Activated CD8-positive, alpha-beta memory T cell treated with anti-CD3 and anti-CD28 coated beads, Interleukin-2, amount 50 U/mL, for 48 hours (primary cell): ENCODE measurements at regions not wholly inside any gene's neighbourhood (a gene's known extent, or its start where the extent isn't known, plus 50 kb on each side); places are given as distances from the start of the nearest gene placed in this dataset.

Experiments used
- DNase-seq: peaks from one replicate; pipeline ENCODE4 v3.0.0-alpha.2; 2020

DNA sequence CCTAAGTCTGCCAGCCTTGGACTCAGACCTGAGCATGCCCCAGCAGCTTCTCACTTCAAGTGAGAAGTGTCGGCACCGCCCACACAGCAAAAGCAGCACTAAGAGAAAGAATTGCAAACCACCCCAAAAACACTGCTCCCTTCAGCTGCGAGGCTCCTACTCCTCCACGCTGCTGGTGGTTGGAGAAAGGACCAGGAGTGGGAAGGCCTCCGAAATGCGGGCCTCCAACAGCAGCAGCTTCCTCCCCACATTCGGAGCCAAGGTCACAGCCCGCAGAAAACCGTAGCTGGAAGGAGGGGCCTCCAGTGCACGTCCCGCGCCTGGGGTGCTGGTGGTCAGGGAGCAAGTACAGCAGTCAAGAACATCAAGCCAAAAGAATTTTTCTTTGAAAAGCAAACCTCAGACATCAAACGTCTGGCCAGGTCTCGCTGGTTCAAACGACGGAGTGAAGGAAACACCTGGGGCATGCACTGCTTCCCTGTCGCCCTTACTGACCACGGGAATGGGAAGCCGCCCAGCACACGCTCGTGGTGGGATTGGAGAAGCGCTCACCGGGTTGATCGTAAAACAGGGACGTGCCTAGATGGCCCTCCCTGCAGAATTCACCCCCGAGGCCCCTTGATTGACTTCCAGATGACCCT, 185.6 kb upstream of the CST7 start:
- peak; percentile 43 for DNase-seq

GRCh38 chr20:24764027-24764793, 184.9 kb upstream of the CST7 start:
- peak; percentile 23 for DNase-seq

GRCh38 chr20:24764794-24765202, 184.3 kb upstream of the CST7 start:
- DNase-seq, result peak; percentile 17

GRCh38 chr20:24765316-24766142, 183.5 kb upstream of the CST7 start:
- DNase-seq, result peak; percentile 34

DNA sequence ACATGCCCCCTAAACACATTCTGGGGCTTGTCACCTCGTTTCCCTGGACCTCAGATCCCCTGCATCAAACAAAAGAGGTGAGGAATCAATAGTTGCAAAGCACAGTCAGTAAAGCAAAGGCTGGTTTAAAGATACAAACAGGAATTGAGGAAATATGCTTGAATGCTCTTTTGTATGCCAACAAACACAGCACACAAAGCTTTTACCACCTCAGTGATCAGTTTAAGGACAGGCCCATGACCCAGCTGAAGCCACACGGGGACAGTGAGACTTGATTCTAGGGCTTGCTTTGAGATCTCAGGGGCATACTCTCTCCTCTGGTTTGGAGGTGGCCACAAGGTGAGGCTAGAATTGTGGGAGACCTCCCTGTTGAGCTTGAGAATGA, 182.9 kb upstream of the CST7 start:
- peak; percentile 17 for DNase-seq

- DNase-seq, result peak; percentile 30
Measured at GRCh38 chr20:24766826-24767622, 182.0 kb upstream of the CST7 start.

DNA sequence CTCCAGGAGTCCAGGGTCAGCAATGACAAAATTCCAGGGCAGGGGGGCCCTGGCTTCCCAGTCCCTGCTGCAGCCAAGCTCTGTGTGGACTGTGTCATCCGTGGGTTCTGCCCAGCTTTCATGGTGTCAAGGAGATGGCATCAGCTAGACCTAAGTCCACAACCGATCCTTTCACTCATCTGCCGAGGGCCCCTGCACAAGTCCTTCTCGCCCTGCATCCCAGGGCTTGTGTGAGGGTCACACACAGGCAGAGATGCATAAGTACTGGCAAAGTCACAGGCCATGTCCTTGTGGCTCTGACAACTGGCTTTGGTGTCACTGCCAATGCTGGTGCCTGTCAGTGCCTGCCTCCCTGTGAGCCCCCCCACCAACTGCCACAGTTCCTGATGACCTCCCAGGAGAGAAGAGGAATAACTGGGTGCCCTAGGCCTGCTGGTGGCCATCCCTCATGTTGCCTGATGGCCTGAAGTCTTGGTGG, 181.4 kb upstream of the CST7 start:
- DNase-seq, result peak; percentile 17

GRCh38 chr20:24768201-24768636, 180.8 kb upstream of the CST7 start:
- peak; percentile 40 for DNase-seq

DNA sequence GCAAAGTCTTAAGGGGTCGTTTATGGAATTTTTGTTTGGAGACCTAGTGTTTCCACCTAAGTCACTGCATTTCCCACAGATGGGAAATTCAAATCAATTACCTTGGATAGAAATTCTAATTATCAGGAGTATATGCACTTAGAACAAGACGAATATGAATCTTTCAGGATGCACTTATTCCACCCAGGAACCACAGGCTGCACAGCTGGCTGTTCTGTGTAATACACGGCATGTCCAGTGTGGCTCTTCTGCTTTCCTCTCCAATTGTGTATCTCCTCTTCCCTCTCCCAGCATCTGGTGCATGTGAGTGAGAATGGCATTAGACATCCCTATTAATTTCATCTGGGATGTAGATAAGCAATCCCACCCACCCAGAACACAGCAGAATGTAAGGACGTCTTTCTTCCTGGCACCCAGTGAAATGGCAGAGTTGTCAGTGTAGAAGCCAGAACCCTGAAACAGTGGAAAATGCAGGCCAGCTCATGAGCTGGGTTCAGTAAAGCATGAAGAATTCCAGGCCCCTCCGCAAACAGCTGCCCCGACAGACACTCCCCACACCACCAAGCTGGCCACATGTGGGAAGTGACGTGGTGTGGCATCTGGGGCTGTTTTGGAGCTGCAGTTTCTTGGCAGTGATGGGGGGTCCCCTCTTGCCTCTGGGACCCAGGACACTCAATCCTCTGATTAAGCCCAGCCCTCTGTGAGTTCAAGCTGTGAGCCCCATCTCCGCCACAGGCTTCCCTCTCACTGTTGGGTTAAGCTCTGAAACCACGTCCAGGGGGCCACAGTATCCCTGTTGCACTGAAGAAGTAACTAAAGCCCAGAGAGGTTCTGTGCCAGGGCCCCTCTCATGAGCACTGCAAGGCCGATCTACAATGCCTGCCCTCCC, 180.1 kb upstream of the CST7 start:
- DNase-seq, result peak; percentile 32

GRCh38 chr20:24769878-24770627, 179.0 kb upstream of the CST7 start:
- DNase-seq, result peak; percentile 35

DNA sequence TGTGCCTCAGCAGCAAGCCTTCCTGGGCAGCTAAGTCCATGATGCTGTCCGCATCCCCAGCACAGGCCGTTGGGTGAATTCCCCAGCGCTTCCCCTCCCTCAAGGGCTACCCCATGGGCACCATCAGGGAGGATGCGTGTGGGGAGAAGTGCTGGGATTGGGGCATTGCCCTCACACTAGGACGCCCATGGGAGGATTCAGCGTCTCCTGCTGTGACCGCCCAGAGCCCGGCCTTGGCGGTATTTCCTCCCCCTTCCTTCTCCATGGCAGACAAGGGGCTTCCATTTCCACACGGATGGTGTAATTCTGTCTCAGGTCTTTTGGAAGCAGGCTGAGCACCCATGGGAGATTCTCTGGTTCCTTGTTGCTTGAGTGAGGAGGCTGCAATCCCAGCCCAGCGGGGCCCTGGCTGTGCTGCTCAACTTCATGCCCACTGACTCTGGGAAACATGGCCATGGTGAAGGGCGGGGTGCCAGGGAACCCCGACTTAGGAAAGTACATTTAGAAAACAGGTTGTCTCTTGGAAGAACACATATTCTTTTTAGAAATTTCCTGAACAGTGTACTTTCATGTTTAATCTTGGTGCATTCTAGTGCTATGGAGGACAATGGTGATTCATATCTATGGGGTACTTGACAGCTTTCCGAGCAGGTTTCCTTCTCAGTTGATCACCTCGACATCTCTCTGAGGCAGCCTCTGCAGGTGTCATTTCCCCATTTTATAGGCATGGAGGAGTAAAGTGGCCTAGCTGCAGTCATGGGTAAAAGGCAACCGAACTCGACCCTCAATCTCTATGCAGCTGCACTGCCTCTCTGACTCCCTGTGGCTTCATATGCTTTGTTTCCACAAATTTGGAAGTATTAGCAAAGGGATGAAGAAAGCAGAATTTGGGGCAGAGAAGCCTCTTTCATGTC, 178.2 kb upstream of the CST7 start:
- DNase-seq, result peak; percentile 20

DNA sequence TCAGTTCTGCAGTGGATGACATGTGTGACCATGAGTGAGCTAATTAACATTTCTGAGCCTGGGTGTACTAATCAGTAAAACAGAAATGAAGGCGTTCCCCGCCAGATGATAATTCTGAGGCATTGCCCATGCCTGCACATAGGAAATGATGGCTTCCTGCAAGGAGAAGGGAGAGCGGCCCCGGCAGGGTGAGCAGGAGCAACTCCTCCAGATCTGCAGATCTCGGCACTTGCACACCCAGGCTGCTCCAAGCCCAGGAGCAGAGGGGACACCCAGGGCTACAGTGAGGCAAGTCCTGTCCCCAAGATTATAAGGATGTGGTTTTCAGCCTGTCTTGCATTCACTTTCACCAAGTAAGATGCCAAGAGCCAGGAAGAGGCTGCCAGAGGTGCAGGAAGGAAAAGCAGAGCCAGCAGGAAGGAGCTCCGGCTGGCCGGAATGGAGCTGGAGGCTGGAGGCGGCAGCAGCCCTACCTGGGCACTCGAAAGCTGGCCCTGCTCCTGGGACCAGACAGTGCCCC, 177.5 kb upstream of the CST7 start:
- peak; percentile 41 for DNase-seq

GRCh38 chr20:24772667-24773066, 176.4 kb upstream of the CST7 start:
- DNase-seq, result no peak

DNA sequence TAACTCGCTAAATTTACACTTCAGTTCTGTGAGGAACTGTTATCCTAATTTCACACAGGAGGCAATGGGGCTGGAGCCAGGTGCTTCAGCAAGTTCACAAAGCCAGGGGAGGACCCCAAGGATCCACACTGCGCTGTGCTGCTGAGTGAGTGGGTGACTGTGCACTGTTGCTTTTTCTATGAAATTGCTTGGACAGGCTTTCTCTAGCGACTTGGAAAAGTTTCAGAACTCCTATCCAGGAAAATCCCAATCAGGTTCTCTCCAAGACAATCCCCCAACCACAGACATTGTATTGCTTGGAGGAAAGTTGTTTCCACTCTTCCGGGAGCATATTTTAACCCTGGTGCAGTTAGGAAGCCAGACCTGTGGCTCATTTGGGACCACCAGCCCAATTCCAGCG, 175.9 kb upstream of the CST7 start:
- DNase-seq, result peak; percentile 43

DNA sequence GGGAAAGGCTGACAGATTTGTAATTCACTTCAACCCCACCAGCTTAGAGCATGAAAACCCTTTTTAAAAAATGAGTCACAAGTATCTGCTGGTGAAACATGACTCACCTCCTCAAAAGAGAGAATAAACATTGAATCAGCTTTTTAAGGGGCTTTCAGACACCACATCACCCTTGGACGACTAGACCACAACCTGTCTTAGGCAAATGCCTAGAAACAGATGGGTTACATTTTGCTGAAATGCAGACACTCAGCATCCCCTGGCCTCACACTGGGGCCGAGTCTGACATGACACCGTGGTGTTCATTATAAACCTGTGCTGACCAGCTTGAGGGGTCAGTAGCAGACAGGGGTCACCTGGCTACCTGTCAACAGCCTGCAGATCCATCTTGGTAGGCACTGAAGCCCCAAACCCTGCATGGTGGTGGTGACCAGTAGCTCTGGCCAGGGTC, 175.3 kb upstream of the CST7 start:
- peak; percentile 50 for DNase-seq

- no peak for DNase-seq
Measured at GRCh38 chr20:24775966-24776365, 173.1 kb upstream of the CST7 start.

DNA sequence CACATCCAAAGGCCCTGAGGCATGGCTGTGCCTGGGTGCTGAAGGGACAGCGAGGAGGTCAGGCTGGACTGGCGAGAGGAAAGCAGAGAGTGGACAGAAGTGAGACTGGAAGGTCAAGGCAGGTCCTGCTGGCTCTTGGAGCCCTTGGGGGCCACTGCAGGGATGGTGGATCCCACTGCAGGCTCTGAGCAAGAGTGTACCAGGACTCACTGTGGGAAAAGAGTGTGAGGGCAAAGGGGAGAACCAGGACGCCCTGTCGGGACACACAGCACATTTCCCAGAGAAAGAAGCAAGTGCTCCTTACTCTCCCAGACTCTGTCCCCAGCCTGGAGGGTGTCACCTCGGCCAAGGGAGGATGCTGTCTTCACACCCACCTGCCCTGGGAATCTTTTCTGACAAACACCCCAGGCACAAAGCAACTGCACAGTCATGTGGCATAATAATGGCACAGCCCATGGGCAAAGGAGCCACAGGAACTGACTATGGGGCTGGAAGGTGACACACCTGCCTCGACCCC, 172.3 kb upstream of the CST7 start:
- DNase-seq, result no peak

GRCh38 chr20:24777746-24778145, 171.3 kb upstream of the CST7 start:
- DNase-seq, result no peak

GRCh38 chr20:24778585-24779031, 170.5 kb upstream of the CST7 start:
- no peak for DNase-seq
